Trophoblast cell (in vitro differentiated cells and primary cell): ENCODE measurements at regions not wholly inside any gene's neighbourhood (a gene's known extent, or its start where the extent isn't known, plus 50 kb on each side); places are given as distances from the start of the nearest gene placed in this dataset.
A peak's percentile ranks its signal among the peaks of the same experiment; 100 is the strongest.

Source experiments
- DNase-seq, 2 donors: peaks; one replicate each; pipeline ENCODE4 v3.0.0-alpha.2; 2016
- H2AFZ ChIP-seq: 2 replicates; pipeline ENCODE4 v1.6.1; 2013; ENCODE audit warnings: low read length, moderate library complexity, mild to moderate bottlenecking; ENCODE audit not compliant: insufficient read depth, poor library complexity
- H2AK5ac ChIP-seq: 2 replicates; pipeline ENCODE4 v1.6.1; 2013; ENCODE audit warnings: mild to moderate bottlenecking, low read length
- H2BK120ac ChIP-seq: 2 replicates; pipeline ENCODE4 v1.6.1; 2013; ENCODE audit warnings: low read length, mild to moderate bottlenecking, moderate library complexity; ENCODE audit not compliant: insufficient read depth, poor library complexity
- H2BK12ac ChIP-seq: 2 replicates; pipeline ENCODE4 v1.6.1; 2013; ENCODE audit warnings: mild to moderate bottlenecking, low read length, moderate library complexity
- H2BK5ac ChIP-seq: 2 replicates; pipeline ENCODE4 v1.6.1; 2013; ENCODE audit warnings: low read length, low read depth, moderate library complexity, mild to moderate bottlenecking; ENCODE audit not compliant: poor library complexity
- H3K14ac ChIP-seq: 2 replicates; pipeline ENCODE4 v1.6.1; 2013; ENCODE audit warnings: mild to moderate bottlenecking, low read length
- H3K18ac ChIP-seq: 2 replicates; pipeline ENCODE4 v1.6.1; 2013; ENCODE audit warnings: mild to moderate bottlenecking, low read length
- H3K23ac ChIP-seq: 2 replicates; pipeline ENCODE4 v1.6.1; 2013; ENCODE audit warnings: low read length
- H3K27ac ChIP-seq: 2 replicates; pipeline ENCODE4 v1.5.1; 2013; ENCODE audit warnings: low read depth, mild to moderate bottlenecking, inconsistent platforms, low read length, moderate library complexity
- H3K27me3 ChIP-seq: 2 replicates; pipeline ENCODE4 v1.6.1; 2013; ENCODE audit warnings: inconsistent platforms, mild to moderate bottlenecking, low read length, moderate library complexity; ENCODE audit not compliant: insufficient read depth
- H3K36me3 ChIP-seq, 2 experiments: 1 replicate in 1 of 2; 2 replicates in 1 of 2; pipeline ENCODE4 v1.6.1; 2013; ENCODE audit warnings: low read length in 2 of 2, mild to moderate bottlenecking in 2 of 2, moderate library complexity in 1 of 2; ENCODE audit not compliant: insufficient read depth in 2 of 2, control insufficient read depth in 1 of 2
- H3K4ac ChIP-seq: 2 replicates; pipeline ENCODE4 v1.6.1; 2013; ENCODE audit warnings: low read depth, mild to moderate bottlenecking, low read length, moderate library complexity
- H3K4me1 ChIP-seq, 2 experiments: 1 replicate in 1 of 2; 2 replicates in 1 of 2; pipeline ENCODE4 v1.6.1; 2013; ENCODE audit warnings: low read length in 2 of 2, mild to moderate bottlenecking in 2 of 2, moderate library complexity in 1 of 2; ENCODE audit not compliant: insufficient read depth in 2 of 2, control insufficient read depth in 1 of 2
- H3K4me2 ChIP-seq: 2 replicates; pipeline ENCODE4 v1.6.1; 2013; ENCODE audit warnings: inconsistent platforms, mild to moderate bottlenecking, low read length, moderate library complexity
- H3K4me3 ChIP-seq: 2 replicates; pipeline ENCODE4 v1.5.1; 2013; ENCODE audit warnings: mild to moderate bottlenecking, low read depth, low read length, inconsistent platforms
- H3K79me1 ChIP-seq: one replicate; pipeline ENCODE4 v1.6.1; 2013; ENCODE audit warnings: low read length
- H3K79me2 ChIP-seq: 2 replicates; pipeline ENCODE4 v1.6.1; 2013; ENCODE audit warnings: low read length, mild to moderate bottlenecking; ENCODE audit not compliant: control insufficient read depth, insufficient read depth, poor library complexity
- H3K9ac ChIP-seq: 2 replicates; pipeline ENCODE4 v1.6.1; 2013; ENCODE audit warnings: mild to moderate bottlenecking, low read length
- H3K9me3 ChIP-seq: 2 replicates; pipeline ENCODE4 v1.6.1; 2013; ENCODE audit warnings: low read depth, mild to moderate bottlenecking, control low read depth, inconsistent platforms, low read length; ENCODE audit not compliant: insufficient read depth
- H4K12ac ChIP-seq: 2 replicates; pipeline ENCODE4 v1.6.1; 2013; ENCODE audit warnings: low read depth, mild to moderate bottlenecking, low read length, moderate library complexity
- H4K8ac ChIP-seq: 2 replicates; pipeline ENCODE4 v1.6.1; 2013; ENCODE audit warnings: low read depth, mild to moderate bottlenecking, low read length, moderate library complexity
- H4K91ac ChIP-seq: one replicate; pipeline ENCODE4 v1.6.1; 2013; ENCODE audit warnings: low read depth, mild to moderate bottlenecking, low read length, moderate library complexity
- WGBS: extraction: QIAGEN DNeasy Blood & Tissue Kit; methylation state at CpG from one replicate; pipeline ENCODE4 v1.1.7; 2013; ENCODE audit warnings: missing lambda C conversion rate; ENCODE audit not compliant: insufficient read length, insufficient coverage; ENCODE audit errors: extremely low coverage; 5-methylcytosine and 5-hydroxymethylcytosine counted together

GRCh38 chr1:203401199-203401877 lies 50.4 kb upstream of the FMOD start:
- Histone ChIP-seq H2BK5ac (no peak overlapping the region), H4K91ac (no peak overlapping the region), H3K9me3 (no peaks in the 10 kb centered on the region), H2BK12ac (no peak overlapping the region), H3K4me2 (no peak overlapping the region), H2AK5ac (peak overlapping the region; percentile 23), H3K79me1 (peaks cover 5% of the 10 kb centered on the region), H2AFZ (no peak overlapping the region), H3K36me3 (no peaks in the 10 kb centered on the region), H4K12ac (no peak overlapping the region), H3K9ac (no peak overlapping the region), H3K79me2 (no peaks in the 10 kb centered on the region), H3K4me1 (peaks cover 6% of the 10 kb centered on the region in 2 experiments), H3K4me3 (no peak overlapping the region), H4K8ac (no peak overlapping the region), H3K27me3 (no peaks in the 10 kb centered on the region), H3K27ac (no peak overlapping the region), H2BK120ac (no peak overlapping the region), H3K14ac (no peak overlapping the region), H3K4ac (no peak overlapping the region), H3K23ac (no peak overlapping the region), H3K18ac (no peak overlapping the region)
- no CpG with 5 or more reads among the region's 10 CpGs for WGBS
- no peak for DNase-seq

- Histone ChIP-seq H3K4me1 (peaks cover 6% of the 10 kb centered on the region in 2 experiments), H3K4me2 (no peak overlapping the region), H2BK5ac (peak overlapping the region; percentile 39), H3K18ac (no peak overlapping the region), H3K27me3 (no peaks in the 10 kb centered on the region), H3K9ac (no peak overlapping the region), H4K12ac (no peak overlapping the region), H3K14ac (no peak overlapping the region), H2AK5ac (no peak overlapping the region), H3K79me1 (peaks cover 5% of the 10 kb centered on the region), H3K23ac (no peak overlapping the region), H3K36me3 (no peaks in the 10 kb centered on the region), H3K9me3 (no peaks in the 10 kb centered on the region), H4K91ac (no peak overlapping the region), H3K27ac (no peak overlapping the region), H3K4ac (no peak overlapping the region), H2AFZ (no peak overlapping the region), H4K8ac (no peak overlapping the region), H2BK120ac (no peak overlapping the region), H3K4me3 (no peak overlapping the region), H3K79me2 (no peaks in the 10 kb centered on the region), H2BK12ac (no peak overlapping the region)
- DNase-seq: no peak
- no CpG with 5 or more reads among the region's 3 CpGs for WGBS
These were observed 51.2 kb upstream of the FMOD start for GRCh38 chr1:203402152-203402551.

GRCh38 chr1:203402629-203403337 lies 51.9 kb upstream of the FMOD start:
- H3K27ac ChIP-seq: no peak overlapping the region
- H3K79me1 ChIP-seq: peaks cover 7% of the 10 kb centered on the region
- H3K4me1 ChIP-seq: peaks cover 6% of the 10 kb centered on the region in 2 experiments
- no peak overlapping the region for H3K14ac ChIP-seq
- no peak overlapping the region for H3K4me3 ChIP-seq
- H4K91ac ChIP-seq: no peak overlapping the region
- no peak overlapping the region for H3K4me2 ChIP-seq
- no peaks in the 10 kb centered on the region for H3K27me3 ChIP-seq
- no peak overlapping the region for H3K9ac ChIP-seq
- no peak overlapping the region for H3K18ac ChIP-seq
- H2BK12ac ChIP-seq: no peak overlapping the region
- H4K12ac ChIP-seq: no peak overlapping the region
- H3K79me2 ChIP-seq: no peaks in the 10 kb centered on the region
- H3K4ac ChIP-seq: no peak overlapping the region
- no peaks in the 10 kb centered on the region for H3K36me3 ChIP-seq
- no peak overlapping the region for H2BK5ac ChIP-seq
- H2AFZ ChIP-seq: no peak overlapping the region
- H3K23ac ChIP-seq: no peak overlapping the region
- H3K9me3 ChIP-seq: no peaks in the 10 kb centered on the region
- no peak overlapping the region for H2BK120ac ChIP-seq
- DNase-seq: peak in 1 of 2 donors; percentile 46
- H2AK5ac ChIP-seq: no peak overlapping the region
- no peak overlapping the region for H4K8ac ChIP-seq
- no CpG with 5 or more reads among the region's 6 CpGs for WGBS

GRCh38 chr1:203403586-203403985 lies 52.7 kb upstream of the FMOD start:
- Histone ChIP-seq H3K4me1 (peaks cover 9% of the 10 kb centered on the region in 2 experiments), H3K9me3 (peaks cover 2% of the 10 kb centered on the region), H3K79me2 (no peaks in the 10 kb centered on the region), H3K4me3 (no peak overlapping the region), H2AK5ac (no peak overlapping the region), H3K27ac (no peak overlapping the region), H3K9ac (no peak overlapping the region), H2BK5ac (peak overlapping the region; percentile 27), H3K79me1 (peaks cover 7% of the 10 kb centered on the region), H3K4me2 (no peak overlapping the region), H4K12ac (no peak overlapping the region), H3K36me3 (no peaks in the 10 kb centered on the region), H2BK120ac (no peak overlapping the region), H4K91ac (peak overlapping the region; percentile 60), H3K23ac (no peak overlapping the region), H4K8ac (peak overlapping the region; percentile 48), H3K14ac (peak overlapping the region; percentile 15), H3K18ac (no peak overlapping the region), H3K27me3 (no peaks in the 10 kb centered on the region), H3K4ac (no peak overlapping the region), H2AFZ (no peak overlapping the region), H2BK12ac (no peak overlapping the region)
- no peak for DNase-seq
- WGBS: no CpG with 5 or more reads among the region's 5 CpGs
